ENCODE measurements at regions not wholly inside any gene's neighbourhood (a gene's known extent, or its start where the extent isn't known, plus 50 kb on each side); places are given as distances from the start of the nearest gene placed in this dataset.

DNA sequence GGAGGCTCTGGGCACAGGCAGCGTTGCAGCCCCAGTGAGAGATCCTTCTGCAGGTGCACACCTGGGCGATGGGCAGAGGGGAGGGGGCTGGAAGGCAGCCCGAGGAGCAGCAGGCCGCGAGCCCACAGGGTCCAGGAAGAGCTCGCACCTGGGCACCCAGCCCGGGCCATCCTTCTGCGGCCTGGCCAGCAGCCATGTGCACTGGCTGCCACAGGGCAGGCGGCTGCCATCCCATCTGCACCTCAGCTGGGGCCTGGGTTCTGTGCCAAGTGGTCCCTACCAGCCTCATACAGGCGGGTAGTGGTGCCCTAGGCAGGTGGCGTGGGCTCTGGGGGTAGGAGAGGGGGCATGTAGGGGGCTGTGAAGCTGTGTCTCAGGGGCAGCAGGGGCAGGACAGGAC lies 197.2 kb downstream of the RBFOX3 start:
- TF ChIP-seq, protein P1, sequence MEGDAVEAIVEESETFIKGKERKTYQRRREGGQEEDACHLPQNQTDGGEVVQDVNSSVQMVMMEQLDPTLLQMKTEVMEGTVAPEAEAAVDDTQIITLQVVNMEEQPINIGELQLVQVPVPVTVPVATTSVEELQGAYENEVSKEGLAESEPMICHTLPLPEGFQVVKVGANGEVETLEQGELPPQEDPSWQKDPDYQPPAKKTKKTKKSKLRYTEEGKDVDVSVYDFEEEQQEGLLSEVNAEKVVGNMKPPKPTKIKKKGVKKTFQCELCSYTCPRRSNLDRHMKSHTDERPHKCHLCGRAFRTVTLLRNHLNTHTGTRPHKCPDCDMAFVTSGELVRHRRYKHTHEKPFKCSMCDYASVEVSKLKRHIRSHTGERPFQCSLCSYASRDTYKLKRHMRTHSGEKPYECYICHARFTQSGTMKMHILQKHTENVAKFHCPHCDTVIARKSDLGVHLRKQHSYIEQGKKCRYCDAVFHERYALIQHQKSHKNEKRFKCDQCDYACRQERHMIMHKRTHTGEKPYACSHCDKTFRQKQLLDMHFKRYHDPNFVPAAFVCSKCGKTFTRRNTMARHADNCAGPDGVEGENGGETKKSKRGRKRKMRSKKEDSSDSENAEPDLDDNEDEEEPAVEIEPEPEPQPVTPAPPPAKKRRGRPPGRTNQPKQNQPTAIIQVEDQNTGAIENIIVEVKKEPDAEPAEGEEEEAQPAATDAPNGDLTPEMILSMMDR (IDR thresholded peaks at IDR 0.05) = no peak
- no peak for TF ChIP-seq EP300 (IDR thresholded peaks at IDR 0.05)
- no peak for TF ChIP-seq POLR2A (IDR thresholded peaks at IDR 0.05)
- no peak for TF ChIP-seq POLR2AphosphoS5 (IDR thresholded peaks at IDR 0.05)
